ENCODE measurements at regions not wholly inside any gene's neighbourhood (a gene's known extent, or its start where the extent isn't known, plus 50 kb on each side); places are given as distances from the start of the nearest gene placed in this dataset.

DNA sequence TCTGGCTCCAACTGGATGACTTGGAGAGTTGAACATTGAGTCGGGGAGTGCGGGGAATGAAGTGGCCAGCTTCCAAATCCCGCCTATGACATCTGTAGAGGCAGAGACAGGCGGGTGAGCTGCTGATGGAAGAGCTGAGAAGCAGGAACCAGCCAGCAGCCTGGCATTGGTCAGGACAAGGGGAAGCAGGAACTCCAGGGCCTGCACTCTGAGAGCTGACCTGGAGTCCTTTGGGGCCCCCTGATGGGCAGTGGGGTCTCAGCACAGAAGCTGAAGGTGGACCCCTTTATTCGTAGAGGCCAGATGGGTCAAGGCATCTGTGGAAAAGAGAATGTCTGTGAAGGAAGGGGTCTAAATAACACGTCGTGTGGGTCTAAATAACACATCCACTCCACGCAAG is 57.0 kb downstream of the SEC61G start:
- Histone ChIP-seq H3K36me3 (no peaks in the 10 kb centered on the region), H3K27ac (no peak overlapping the region), H3K9me3 (peaks cover 0 to 7% (median 0%) of the 10 kb centered on the region in 3 donors), H3K27me3 (no peaks in the 10 kb centered on the region), H3K4me3 (no peak overlapping the region), H3K4me1 (no peaks in the 10 kb centered on the region)
- intact Hi-C loops (cut with DNase I; ENCODE audit: low total_unique reads): no loop called here
- TF ChIP-seq, protein P1, sequence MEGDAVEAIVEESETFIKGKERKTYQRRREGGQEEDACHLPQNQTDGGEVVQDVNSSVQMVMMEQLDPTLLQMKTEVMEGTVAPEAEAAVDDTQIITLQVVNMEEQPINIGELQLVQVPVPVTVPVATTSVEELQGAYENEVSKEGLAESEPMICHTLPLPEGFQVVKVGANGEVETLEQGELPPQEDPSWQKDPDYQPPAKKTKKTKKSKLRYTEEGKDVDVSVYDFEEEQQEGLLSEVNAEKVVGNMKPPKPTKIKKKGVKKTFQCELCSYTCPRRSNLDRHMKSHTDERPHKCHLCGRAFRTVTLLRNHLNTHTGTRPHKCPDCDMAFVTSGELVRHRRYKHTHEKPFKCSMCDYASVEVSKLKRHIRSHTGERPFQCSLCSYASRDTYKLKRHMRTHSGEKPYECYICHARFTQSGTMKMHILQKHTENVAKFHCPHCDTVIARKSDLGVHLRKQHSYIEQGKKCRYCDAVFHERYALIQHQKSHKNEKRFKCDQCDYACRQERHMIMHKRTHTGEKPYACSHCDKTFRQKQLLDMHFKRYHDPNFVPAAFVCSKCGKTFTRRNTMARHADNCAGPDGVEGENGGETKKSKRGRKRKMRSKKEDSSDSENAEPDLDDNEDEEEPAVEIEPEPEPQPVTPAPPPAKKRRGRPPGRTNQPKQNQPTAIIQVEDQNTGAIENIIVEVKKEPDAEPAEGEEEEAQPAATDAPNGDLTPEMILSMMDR (IDR thresholded peaks at IDR 0.05): no peak
- no peak for DNase-seq

DNA sequence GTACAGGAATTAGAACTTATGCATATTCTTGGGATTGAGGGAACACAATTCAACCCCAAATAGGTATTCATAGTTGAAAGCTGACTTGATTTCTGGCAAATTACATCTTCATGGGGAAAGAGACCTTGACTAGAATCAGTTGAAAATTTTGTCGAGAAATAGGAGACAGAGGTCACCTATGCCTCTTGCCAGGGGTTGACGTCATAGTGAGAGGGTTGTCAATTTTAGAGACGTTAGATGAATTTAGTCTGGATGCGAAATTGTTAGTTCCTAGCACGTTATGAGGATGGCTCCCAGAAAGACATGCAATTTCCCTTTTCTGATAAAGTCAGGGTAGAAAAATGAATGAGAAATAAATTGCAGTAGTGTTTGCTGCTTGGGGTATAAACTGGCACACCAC is 59.3 kb downstream of the SEC61G start:
- Histone ChIP-seq H3K4me3 (no peak overlapping the region), H3K36me3 (no peaks in the 10 kb centered on the region), H3K9me3 (peaks cover 0 to 7% (median 0%) of the 10 kb centered on the region in 3 donors), H3K27me3 (no peaks in the 10 kb centered on the region), H3K4me1 (no peaks in the 10 kb centered on the region), H3K27ac (no peak overlapping the region)
- TF ChIP-seq, protein P1 (IDR thresholded peaks at IDR 0.05): no peak
- intact Hi-C loops (cut with DNase I; ENCODE audit: low total_unique reads): no loop called here
- no peak for DNase-seq

DNA sequence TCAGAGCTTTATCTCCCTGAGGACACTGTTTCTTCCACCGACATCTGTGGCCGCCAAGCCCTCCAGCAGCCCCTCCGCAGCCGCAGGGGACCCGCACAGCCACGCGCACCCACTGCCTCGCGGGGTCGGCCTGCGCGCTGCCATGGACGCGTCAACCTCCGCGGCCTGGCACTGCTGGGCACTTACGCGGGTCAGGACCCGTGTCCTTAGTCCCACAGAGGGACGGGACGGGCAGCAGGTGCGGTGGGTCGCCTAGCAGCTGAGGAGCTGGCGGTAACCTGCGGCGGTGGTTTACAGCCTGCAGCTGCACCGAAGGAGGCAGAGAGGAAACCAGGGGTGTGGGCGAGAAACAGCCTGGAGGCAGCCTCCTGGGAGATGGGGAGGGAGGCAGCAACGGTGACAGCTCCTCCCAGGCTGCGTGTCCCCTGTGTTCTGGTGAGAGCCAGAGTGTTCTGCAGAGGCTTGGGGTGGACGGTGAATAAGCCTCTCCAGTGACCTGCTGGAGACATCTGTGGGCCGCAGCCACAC is 61.3 kb downstream of the SEC61G start:
- DNase-seq: no peak
- intact Hi-C loops (cut with DNase I; ENCODE audit: low total_unique reads): no loop called here
- TF ChIP-seq, protein P1 (IDR thresholded peaks at IDR 0.05): no peak

DNA sequence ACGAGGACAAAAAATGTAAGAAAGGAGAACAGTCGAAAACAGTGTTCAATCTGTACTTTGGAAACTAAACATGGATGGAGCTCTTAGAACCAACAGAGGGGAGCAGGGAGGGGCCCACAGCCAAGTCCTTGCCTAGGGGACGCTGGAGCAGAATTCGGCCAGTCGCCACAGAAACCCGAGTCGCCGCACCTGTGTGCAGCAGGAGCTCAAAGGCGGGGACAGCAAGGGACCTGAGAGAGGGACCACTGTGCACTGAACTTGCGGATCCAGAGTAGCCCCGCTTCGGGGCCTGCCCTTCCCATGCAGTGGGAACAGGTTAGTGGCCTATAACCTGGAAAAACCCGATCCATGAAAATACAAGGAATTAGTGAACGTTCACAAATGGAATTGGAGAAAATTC is 68.1 kb downstream of the SEC61G start:
- no peaks in the 10 kb centered on the region for H3K27me3 ChIP-seq
- TF ChIP-seq, protein P1 (IDR thresholded peaks at IDR 0.05): no peak
- no peaks in the 10 kb centered on the region for H3K36me3 ChIP-seq
- intact Hi-C loops (cut with DNase I; ENCODE audit: low total_unique reads): no loop called here
- DNase-seq: no peak
- H3K27ac ChIP-seq: no peak overlapping the region
- H3K4me3 ChIP-seq: no peak overlapping the region
- H3K4me1 ChIP-seq: no peaks in the 10 kb centered on the region
- H3K9me3 ChIP-seq: no peaks in the 10 kb centered on the region

More for the DNA sequence above, 61.3 kb downstream of the SEC61G start:
- no peaks in the 10 kb centered on the region for H3K27me3 ChIP-seq
- no peak overlapping the region for H3K4me3 ChIP-seq
- H3K4me1 ChIP-seq: no peaks in the 10 kb centered on the region
- peaks cover 0 to 7% (median 0%) of the 10 kb centered on the region in 3 donors for H3K9me3 ChIP-seq
- no peaks in the 10 kb centered on the region for H3K36me3 ChIP-seq
- H3K27ac ChIP-seq: no peak overlapping the region

DNA sequence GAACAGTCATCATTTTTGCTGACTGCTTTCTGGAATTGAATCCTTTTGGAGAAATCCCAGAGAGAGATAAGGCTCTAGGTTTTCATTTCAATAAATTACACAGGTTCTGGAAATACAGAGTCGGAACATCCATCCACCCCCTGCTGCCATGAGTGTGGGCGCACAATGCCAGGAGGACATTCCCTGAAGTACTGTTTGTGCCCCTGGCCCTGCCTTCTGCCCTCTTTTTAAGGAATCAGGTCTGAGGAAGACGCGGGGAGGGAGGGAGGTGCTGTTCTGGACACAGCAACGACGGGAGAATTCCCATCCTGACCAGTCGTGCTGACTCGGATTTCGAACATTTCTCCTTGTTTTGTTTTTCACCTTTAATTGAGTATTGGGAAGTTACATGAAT is 69.0 kb downstream of the SEC61G start:
- H3K4me3 ChIP-seq: no peak overlapping the region
- H3K27me3 ChIP-seq: no peaks in the 10 kb centered on the region
- no peak for DNase-seq
- TF ChIP-seq, protein P1 (IDR thresholded peaks at IDR 0.05): no peak
- H3K27ac ChIP-seq: no peak overlapping the region
- no peaks in the 10 kb centered on the region for H3K4me1 ChIP-seq
- H3K9me3 ChIP-seq: no peaks in the 10 kb centered on the region
- no peaks in the 10 kb centered on the region for H3K36me3 ChIP-seq
- intact Hi-C loops (cut with DNase I; ENCODE audit: low total_unique reads): no loop called here

Measured in tibial artery (tissue), 4 donors.